NCI-H524 (cell line): ENCODE measurements at regions not wholly inside any gene's neighbourhood (a gene's known extent, or its start where the extent isn't known, plus 50 kb on each side); places are given as distances from the start of the nearest gene placed in this dataset.
"Not testable (repeated sequence)": the region's sequence is repeated elsewhere in the genome, so short reads cannot be mapped to it uniquely, and the experiment has no call there.

ENCODE experiments used
- DNase-seq, 2 experiments: peaks; one replicate each; lab custom pipeline; 2025; lab: John Stamatoyannopoulos, UW

GRCh38 chr22:23395530-23396361 lies 184.3 kb downstream of the IGLL1 start:
- DNase-seq = no peak

GRCh38 chr22:23394525-23395326 lies 185.4 kb downstream of the IGLL1 start:
- no peak for DNase-seq

DNA sequence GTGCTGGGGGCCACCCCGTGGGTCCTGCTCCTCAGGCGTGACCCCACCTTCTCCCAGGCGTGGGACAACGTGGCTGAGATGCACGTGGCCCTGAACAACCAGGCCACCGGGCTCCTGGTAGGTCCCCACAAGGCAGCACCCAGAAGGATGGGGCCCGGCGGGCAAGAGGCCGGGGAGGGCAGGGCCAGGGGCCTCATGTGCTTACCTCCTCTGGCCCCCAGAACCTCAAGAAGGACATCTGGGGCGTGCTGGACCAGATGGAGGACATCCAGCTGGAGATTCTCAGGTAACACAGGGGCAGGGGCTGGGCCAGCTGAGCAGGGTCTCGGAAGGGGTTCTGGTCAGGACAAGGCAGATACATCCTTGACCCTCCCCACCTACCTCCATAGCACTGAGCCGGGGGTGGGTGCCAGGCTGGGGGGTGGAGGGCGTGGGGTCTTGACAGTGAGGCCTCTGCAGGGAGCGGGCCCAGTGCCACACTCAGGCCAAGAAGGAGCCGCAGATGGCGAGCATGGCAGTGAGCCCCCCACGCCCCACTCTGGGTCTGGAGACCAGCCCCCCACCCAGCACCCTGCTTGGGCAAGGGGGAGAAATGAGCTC lies 186.3 kb downstream of the IGLL1 start:
- no peak for DNase-seq

GRCh38 chr22:23393199-23393598 lies 186.9 kb downstream of the IGLL1 start:
- not testable (repeated sequence) for DNase-seq

DNA sequence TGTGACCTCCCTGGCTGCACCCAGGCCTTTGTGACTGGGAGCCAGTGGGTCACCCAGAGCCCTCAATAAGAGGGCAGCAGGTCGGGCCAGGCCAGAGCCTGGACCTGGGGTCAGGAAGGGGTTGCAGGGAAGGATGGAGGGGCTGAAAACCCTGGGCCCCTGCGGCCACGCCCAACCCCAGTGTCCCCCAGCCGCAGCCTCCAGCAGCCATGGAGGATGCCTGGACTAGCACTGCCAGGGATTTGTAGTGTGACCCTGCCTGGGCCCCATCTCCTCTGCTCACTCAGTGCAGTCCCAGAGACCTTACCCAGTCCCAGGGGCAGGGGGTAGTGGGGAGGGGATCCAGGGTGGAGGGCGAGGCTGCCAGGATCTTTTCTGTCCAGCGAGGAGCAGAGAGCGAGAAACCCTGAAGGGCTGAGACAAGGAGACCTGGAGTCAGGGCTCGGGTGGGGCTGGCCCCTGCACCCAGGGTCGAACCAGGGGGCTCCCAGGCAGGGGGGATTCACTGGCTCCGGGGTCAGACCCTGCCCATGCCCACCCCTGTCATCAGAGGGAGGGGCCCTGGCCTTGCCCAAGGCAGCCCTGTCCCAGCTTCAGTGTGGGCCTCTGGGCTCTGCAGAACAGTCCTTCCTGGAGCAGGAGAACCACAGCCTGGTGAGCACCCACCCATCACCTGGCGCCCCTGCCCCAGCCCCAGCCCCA lies 187.5 kb downstream of the IGLL1 start:
- no peak for DNase-seq

GRCh38 chr22:23391022-23391421 lies 189.1 kb downstream of the IGLL1 start:
- no peak for DNase-seq

GRCh38 chr22:23389271-23390071 lies 190.6 kb downstream of the IGLL1 start:
- no peak for DNase-seq

DNA sequence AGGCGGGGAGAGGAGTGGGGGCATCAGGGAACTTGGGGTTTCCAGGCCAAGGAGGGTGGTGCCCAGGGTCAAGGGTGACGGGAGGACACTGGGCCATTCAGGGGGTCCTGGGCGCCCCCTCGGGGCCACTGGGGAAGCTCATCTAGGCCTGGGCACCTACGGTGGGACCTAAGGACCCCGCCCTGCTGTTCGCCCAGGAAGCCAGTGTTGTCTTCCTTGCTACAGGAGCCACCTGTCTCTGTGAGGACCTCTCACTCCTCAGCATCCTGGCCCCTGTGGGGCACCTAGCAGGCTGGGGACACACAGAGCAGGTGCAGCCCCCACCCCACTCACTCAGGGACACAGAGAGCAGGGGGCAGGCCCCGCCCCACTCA lies 191.6 kb downstream of the IGLL1 start:
- DNase-seq = no peak

GRCh38 chr22:23387827-23388516 lies 192.1 kb downstream of the IGLL1 start:
- DNase-seq = no peak

DNA sequence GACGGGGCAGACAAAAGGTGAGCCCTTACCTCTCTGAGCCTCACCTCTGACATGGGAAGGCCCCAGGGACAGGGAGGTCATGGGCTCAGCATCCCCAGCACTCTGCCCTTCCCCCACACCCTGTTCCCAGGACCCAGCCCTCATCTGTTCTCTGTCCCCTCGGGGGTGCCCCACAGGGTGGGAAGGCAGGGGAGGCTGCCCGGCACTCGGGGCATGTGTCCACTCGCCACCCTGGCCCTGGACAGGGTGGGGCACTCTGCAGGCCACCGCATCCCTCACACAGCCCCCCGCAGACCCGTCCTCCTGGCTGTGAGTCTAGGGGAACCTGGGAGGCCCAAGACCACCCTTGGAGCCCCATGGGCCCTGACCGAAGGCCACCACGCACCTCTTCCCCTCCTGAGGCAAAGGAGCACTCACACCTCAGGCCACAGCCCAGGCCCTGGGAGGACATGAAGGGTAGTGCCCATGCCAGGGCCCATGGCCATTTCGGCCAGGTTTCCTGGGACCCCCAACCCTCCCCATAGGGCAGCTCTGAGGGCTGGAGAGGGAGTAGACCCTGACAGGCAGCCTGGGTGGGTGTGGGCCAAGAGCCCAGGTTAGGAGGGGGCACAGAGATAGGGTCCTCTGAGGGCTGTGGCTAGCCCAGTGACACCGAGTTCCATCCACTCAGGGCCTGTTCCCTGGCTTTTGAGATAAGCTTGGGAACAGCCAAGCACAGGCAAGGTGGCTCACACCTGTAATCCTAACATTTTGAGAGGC lies 193.1 kb downstream of the IGLL1 start:
- no peak for DNase-seq

DNA sequence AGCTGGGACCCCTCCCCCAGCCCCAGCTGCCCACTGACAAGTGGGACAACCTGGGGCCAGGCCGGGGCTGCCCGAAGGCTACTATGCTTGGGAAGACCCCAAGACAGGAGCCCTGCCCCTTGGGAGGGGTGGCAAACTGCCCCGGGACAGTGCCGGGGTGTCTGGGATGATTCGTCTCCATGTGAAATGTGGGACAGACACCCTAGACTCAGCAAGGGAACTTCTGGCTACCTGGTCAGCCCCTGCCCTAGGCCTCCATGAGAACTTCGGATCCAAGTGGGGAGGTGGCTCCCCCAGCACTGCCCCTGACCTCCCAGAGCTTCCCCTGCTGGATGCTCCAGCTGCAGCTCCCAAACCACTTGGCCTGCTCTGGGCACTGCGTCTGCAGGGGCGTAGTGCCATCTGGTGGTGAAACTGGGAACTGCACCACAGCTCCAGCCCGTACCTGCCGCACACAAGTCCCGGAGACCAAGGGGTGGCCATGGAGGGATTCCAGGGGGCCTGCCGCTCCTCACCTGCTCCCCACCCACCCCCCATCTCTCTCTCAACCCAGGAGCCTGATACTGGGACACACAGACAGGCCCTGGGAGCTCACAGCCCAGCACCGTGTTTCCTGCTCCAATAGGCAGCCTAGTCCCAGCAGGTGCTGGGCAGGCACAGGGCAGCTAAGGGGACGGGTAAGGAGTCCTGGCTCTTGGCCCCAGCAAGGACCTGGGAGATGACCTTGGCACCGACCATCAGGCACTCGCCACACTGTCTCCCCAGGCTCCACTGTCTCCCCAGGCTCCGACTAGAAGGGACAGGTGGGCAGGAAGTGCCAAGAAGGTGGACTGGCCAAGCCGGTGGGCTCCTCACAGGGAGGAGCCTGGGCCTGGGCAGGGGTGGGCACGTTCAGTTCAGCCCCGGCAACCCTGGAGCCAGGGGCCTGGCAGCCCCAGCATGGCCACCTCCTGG lies 194.1 kb downstream of the IGLL1 start:
- DNase-seq = peak in 1 of 2 experiments; percentile 83

- no peak for DNase-seq
Observed at GRCh38 chr22:23384923-23385677, 195.0 kb downstream of the IGLL1 start.

GRCh38 chr22:23384431-23384830 lies 195.7 kb downstream of the IGLL1 start:
- no peak for DNase-seq

GRCh38 chr22:23383491-23384361 lies 196.4 kb downstream of the IGLL1 start:
- DNase-seq = peak; percentile 68 to 81

- DNase-seq = no peak
Observed at GRCh38 chr22:23382428-23383218, 197.5 kb downstream of the IGLL1 start.
